GM04503 (cell line): ENCODE measurements at regions not wholly inside any gene's neighbourhood (a gene's known extent, or its start where the extent isn't known, plus 50 kb on each side); places are given as distances from the start of the nearest gene placed in this dataset.
"Not testable (repeated sequence)": the region's sequence is repeated elsewhere in the genome, so short reads cannot be mapped to it uniquely, and the experiment has no call there.

Experiments
- DNase-seq: peaks from one replicate; pipeline ENCODE4 v3.0.0-alpha.2; 2012; ENCODE audit warnings: low read depth

GRCh38 chr1:29682919-29683295 is 446.6 kb downstream of the PTPRU start:
- no peak for DNase-seq

- no peak for DNase-seq
Measured at GRCh38 chr1:29682171-29682918, 446.0 kb downstream of the PTPRU start.

GRCh38 chr1:29681416-29681815 is 445.1 kb downstream of the PTPRU start:
- DNase-seq, result not testable (repeated sequence)

GRCh38 chr1:29679828-29680558 is 443.7 kb downstream of the PTPRU start:
- DNase-seq, result no peak

- no peak for DNase-seq
Measured at GRCh38 chr1:29679316-29679715, 443.0 kb downstream of the PTPRU start.

GRCh38 chr1:29677028-29678024 is 441.0 kb downstream of the PTPRU start:
- DNase-seq, result no peak

GRCh38 chr1:29676496-29676895 is 440.2 kb downstream of the PTPRU start:
- no peak for DNase-seq

- no peak for DNase-seq
Measured at GRCh38 chr1:29675481-29676263, 439.4 kb downstream of the PTPRU start.

- no peak for DNase-seq
Measured at GRCh38 chr1:29674627-29675326, 438.5 kb downstream of the PTPRU start.

- DNase-seq, result no peak
Measured at GRCh38 chr1:29673669-29674626, 437.6 kb downstream of the PTPRU start.

- DNase-seq, result no peak
Measured at GRCh38 chr1:29673228-29673500, 436.8 kb downstream of the PTPRU start.

- DNase-seq, result no peak
Measured at GRCh38 chr1:29672416-29673227, 436.3 kb downstream of the PTPRU start.

GRCh38 chr1:29671446-29672356 is 435.4 kb downstream of the PTPRU start:
- DNase-seq, result no peak

GRCh38 chr1:29670752-29671151 is 434.4 kb downstream of the PTPRU start:
- no peak for DNase-seq

GRCh38 chr1:29669912-29670311 is 433.6 kb downstream of the PTPRU start:
- no peak for DNase-seq

GRCh38 chr1:29669158-29669871 is 433.0 kb downstream of the PTPRU start:
- no peak for DNase-seq

- DNase-seq, result no peak
Measured at GRCh38 chr1:29668551-29669157, 432.3 kb downstream of the PTPRU start.
